T-helper 2 cell treated with Interferon-gamma antibody and Interleukin-4, amounts not matched to agents 5 μg/mL and 100 μg/mL, for 36 hours (primary cell): ENCODE measurements at regions not wholly inside any gene's neighbourhood (a gene's known extent, or its start where the extent isn't known, plus 50 kb on each side); places are given as distances from the start of the nearest gene placed in this dataset.

Source experiments
- DNase-seq: peaks from one replicate; pipeline ENCODE4 v3.0.0; 2021; ENCODE audit warnings: low spot score
- H3K27ac Mint-ChIP-seq: one replicate; pipeline ENCODE4 v1.8.0; 2021; ENCODE audit warnings: mild to moderate bottlenecking, mixed read lengths
- H3K27me3 Mint-ChIP-seq: one replicate; pipeline ENCODE4 v1.8.0; 2021; ENCODE audit warnings: low read depth, mixed read lengths
- H3K36me3 Mint-ChIP-seq: one replicate; pipeline ENCODE4 v1.8.0; 2021; ENCODE audit warnings: low read depth, mixed read lengths
- H3K4me1 Mint-ChIP-seq: one replicate; pipeline ENCODE4 v1.8.0; 2021; ENCODE audit warnings: low read depth, mixed read lengths
- H3K4me3 Mint-ChIP-seq: one replicate; pipeline ENCODE4 v1.8.0; 2022; ENCODE audit warnings: mild to moderate bottlenecking, moderate library complexity, mixed read lengths
- H3K9me3 Mint-ChIP-seq: one replicate; pipeline ENCODE4 v1.8.0; 2021; ENCODE audit warnings: mixed read lengths

DNA sequence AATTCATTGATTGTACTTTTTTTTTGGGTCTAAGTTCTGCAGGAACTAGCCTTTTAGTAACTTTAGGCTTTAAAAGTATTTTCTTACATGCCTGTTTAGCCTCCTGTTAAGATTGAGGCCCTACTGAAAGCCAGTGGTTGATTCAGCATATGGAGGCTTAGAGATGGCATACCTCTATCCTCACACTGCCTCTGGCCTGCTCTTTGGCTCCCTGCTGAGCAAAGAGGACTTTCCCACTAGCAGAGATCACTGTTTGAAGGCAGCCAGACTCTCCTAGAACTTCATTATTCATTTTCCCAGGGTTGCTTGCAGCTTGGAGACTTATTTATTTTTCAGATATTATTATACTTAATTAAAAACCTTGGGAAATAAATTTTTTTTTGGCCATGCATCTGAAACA is 405.6 kb upstream of the MEX3C start:
- DNase-seq: no peak
- Mint-ChIP-seq H3K4me1 (no peaks in the 10 kb centered on the region), H3K36me3 (no peaks in the 10 kb centered on the region), H3K9me3 (no peaks in the 10 kb centered on the region), H3K27ac (no peak overlapping the region), H3K27me3 (no peaks in the 10 kb centered on the region), H3K4me3 (no peak overlapping the region)

DNA sequence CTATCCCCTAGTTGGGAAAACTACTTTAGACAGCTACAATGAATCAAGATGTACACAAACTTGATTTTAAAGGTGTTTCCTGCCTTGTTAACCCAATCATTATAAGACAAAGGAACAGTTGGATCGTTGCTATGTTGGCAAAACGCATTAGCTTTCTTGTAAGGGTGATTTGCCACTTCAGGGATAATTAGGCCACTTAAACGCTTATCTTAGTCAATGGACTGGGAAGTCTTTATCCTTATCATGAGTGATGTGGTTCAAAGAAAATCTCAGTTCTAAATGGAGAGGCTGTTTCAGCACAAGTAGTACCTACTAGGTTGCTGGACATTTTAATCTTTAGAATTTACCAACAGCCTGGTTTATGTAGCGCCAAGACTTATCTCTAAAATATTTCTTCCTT is 406.1 kb upstream of the MEX3C start:
- no peaks in the 10 kb centered on the region for H3K4me1 Mint-ChIP-seq
- H3K4me3 Mint-ChIP-seq: no peak overlapping the region
- H3K9me3 Mint-ChIP-seq: no peaks in the 10 kb centered on the region
- DNase-seq: no peak
- H3K36me3 Mint-ChIP-seq: no peaks in the 10 kb centered on the region
- no peak overlapping the region for H3K27ac Mint-ChIP-seq
- no peaks in the 10 kb centered on the region for H3K27me3 Mint-ChIP-seq

DNA sequence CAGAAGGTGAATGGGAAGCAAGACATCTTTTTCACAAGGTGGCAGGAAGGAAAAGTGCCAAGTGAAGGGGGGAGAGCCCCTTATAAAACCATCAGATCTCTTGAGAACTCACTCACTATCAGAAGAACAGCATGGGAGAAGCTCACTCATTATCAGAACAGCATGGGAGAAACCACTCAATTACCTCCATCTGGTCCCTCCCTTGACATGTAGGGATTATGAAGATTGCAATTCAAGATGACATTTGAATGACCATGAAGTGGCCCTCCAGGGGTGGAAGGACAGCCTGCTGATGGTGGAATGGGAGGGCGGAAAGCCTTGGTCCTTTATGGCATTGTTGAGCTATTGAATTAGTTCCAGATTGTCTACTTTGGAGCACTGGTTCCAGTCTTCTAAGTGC is 413.0 kb upstream of the MEX3C start:
- H3K27me3 Mint-ChIP-seq: no peaks in the 10 kb centered on the region
- DNase-seq: no peak
- H3K36me3 Mint-ChIP-seq: no peaks in the 10 kb centered on the region

DNA sequence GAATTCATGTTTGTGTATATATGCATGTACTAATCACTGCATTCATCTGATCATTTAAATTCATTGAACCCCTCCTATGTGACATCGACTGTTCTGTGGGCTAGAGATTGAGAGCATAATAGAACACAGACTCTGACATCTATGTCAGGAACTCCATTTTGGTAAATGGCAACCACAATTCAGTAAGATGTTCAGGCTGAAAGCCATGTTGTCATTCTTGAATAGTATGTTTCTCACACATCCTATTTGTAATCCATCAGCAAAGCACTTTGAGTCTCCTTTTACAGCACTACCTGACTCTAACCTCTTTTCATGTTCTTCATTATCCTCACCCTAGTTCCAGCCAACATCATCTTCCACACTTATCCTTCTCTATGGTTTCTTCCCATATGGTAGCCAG is 413.8 kb upstream of the MEX3C start:
- Mint-ChIP-seq H3K27ac (no peak overlapping the region), H3K4me1 (no peaks in the 10 kb centered on the region), H3K27me3 (no peaks in the 10 kb centered on the region), H3K36me3 (no peaks in the 10 kb centered on the region), H3K4me3 (no peak overlapping the region), H3K9me3 (no peaks in the 10 kb centered on the region)
- DNase-seq: no peak

More for the DNA sequence above, 413.0 kb upstream of the MEX3C start:
- Mint-ChIP-seq H3K27ac (no peak overlapping the region), H3K9me3 (no peaks in the 10 kb centered on the region), H3K4me3 (no peak overlapping the region), H3K4me1 (no peaks in the 10 kb centered on the region)

DNA sequence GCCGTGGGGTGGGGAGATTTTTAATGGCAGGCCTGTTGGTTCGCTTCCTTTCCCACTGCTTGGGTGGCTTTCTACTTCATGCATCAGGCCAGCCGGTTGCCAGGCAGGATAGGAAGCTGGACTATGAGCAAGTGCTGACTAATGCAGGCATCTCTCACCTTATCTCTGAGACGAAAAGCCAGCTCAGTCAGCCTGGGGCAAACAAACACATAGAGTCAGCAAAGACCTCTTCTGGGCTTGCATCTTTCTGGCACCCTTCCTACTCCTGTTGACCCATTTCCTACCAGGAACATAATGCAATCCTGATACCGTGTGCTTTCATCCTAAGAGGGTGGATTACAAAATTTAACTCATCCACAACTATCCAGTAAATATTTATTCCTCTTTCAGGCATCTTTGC is 416.6 kb upstream of the MEX3C start:
- H3K4me3 Mint-ChIP-seq: no peak overlapping the region
- H3K4me1 Mint-ChIP-seq: no peaks in the 10 kb centered on the region

DNA sequence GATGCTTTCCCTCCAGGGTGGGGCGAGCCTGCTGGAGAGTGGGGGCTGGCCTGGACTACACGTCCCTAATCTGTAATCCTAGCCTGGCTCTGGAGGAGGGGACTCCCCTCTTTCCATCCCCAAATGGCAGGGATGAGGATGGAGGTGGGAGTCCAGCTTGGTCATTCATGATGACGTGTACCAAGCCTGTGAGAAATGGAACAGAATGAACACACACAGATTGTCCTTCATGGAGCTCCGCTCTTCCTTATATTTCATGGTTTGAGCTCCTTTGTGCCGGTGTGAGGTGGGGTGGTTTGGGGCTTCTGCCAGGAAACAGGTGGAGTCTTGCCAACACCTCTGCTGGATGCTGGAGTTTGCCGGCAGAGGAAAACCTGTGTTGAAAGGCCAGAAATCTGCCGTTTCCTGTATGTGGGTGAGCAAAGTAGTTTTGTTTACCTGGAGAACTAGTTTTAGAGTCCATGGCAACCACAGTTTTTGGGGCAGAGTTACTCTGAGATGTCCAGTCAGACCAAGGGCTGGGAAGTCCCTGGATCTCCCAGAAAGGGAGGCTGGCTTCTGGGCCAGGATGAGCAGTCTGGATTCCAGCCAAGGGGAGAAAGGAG is 417.6 kb upstream of the MEX3C start:
- no peaks in the 10 kb centered on the region for H3K27me3 Mint-ChIP-seq
- DNase-seq: no peak
- H3K27ac Mint-ChIP-seq: no peak overlapping the region
- H3K4me3 Mint-ChIP-seq: no peak overlapping the region
- H3K4me1 Mint-ChIP-seq: no peaks in the 10 kb centered on the region
- no peaks in the 10 kb centered on the region for H3K9me3 Mint-ChIP-seq
- no peaks in the 10 kb centered on the region for H3K36me3 Mint-ChIP-seq

More for the DNA sequence above, 416.6 kb upstream of the MEX3C start:
- DNase-seq: no peak
- Mint-ChIP-seq H3K9me3 (no peaks in the 10 kb centered on the region), H3K27ac (no peak overlapping the region), H3K27me3 (no peaks in the 10 kb centered on the region), H3K36me3 (no peaks in the 10 kb centered on the region)

- Mint-ChIP-seq H3K9me3 (no peaks in the 10 kb centered on the region), H3K27me3 (peaks cover 11% of the 10 kb centered on the region), H3K4me3 (no peak overlapping the region), H3K4me1 (no peaks in the 10 kb centered on the region), H3K36me3 (no peaks in the 10 kb centered on the region), H3K27ac (no peak overlapping the region)
- DNase-seq: no peak
Measured at GRCh38 chr18:51617167-51617566, 419.7 kb upstream of the MEX3C start.

- H3K4me1 Mint-ChIP-seq: no peaks in the 10 kb centered on the region
- peaks cover 12% of the 10 kb centered on the region for H3K27me3 Mint-ChIP-seq
- H3K36me3 Mint-ChIP-seq: no peaks in the 10 kb centered on the region
- no peak overlapping the region for H3K27ac Mint-ChIP-seq
- H3K9me3 Mint-ChIP-seq: no peaks in the 10 kb centered on the region
- no peak overlapping the region for H3K4me3 Mint-ChIP-seq
- DNase-seq: no peak
Measured at GRCh38 chr18:51617572-51618260, 420.2 kb upstream of the MEX3C start.

DNA sequence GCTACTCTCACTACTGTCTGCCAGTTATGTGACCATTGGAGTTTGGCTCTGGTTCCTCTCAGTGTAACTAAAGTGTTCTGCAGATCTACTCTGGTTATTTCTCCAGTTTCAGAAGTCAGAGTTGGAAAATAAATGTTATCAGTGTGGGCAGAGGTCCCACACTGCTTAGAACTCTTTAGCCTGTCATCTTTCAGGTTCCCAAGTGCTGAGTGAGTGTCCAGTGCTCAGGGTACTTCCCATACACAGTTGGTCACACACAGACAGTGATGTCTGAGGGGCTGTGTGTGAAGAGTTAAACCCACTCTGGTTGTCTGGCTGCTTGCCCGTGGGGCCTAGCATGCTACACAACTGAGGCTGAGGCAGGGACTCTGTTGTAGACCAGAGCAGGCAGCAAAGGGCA is 421.8 kb upstream of the MEX3C start:
- no peaks in the 10 kb centered on the region for H3K9me3 Mint-ChIP-seq
- DNase-seq: no peak
- peaks cover 12% of the 10 kb centered on the region for H3K27me3 Mint-ChIP-seq
- H3K36me3 Mint-ChIP-seq: no peaks in the 10 kb centered on the region
- no peak overlapping the region for H3K27ac Mint-ChIP-seq
- H3K4me3 Mint-ChIP-seq: no peak overlapping the region
- no peaks in the 10 kb centered on the region for H3K4me1 Mint-ChIP-seq

GRCh38 chr18:51621113-51621863 is 423.8 kb upstream of the MEX3C start:
- H3K36me3 Mint-ChIP-seq: no peaks in the 10 kb centered on the region
- H3K4me3 Mint-ChIP-seq: no peak overlapping the region
- no peaks in the 10 kb centered on the region for H3K9me3 Mint-ChIP-seq
- no peaks in the 10 kb centered on the region for H3K4me1 Mint-ChIP-seq
- H3K27me3 Mint-ChIP-seq: peaks cover 12% of the 10 kb centered on the region
- DNase-seq: no peak
- no peak overlapping the region for H3K27ac Mint-ChIP-seq

GRCh38 chr18:51621864-51622160 is 424.3 kb upstream of the MEX3C start:
- no peak for DNase-seq
- H3K36me3 Mint-ChIP-seq: no peaks in the 10 kb centered on the region
- no peak overlapping the region for H3K27ac Mint-ChIP-seq
- H3K27me3 Mint-ChIP-seq: peaks cover 12% of the 10 kb centered on the region
- H3K4me3 Mint-ChIP-seq: no peak overlapping the region
- no peaks in the 10 kb centered on the region for H3K4me1 Mint-ChIP-seq
- no peaks in the 10 kb centered on the region for H3K9me3 Mint-ChIP-seq

DNA sequence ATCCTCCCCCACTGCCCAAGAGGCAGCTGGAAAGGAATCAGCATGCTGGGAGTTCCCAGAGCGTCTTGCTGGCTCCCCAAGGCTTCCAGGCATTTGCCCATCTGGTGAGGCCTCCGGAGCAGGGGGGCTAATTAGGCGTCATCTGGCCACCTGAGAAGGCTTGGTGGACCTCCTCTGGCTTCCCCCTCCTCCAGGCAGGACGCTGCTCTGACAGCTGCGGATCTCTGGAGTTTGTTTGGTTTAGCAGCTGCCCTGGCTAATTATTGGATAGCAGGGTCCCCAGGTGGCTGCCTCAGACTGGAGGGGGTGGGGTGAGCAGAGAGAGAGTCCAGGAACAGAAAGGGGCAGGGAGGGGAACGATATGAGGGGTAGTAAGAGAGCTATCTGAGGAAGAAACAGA is 425.2 kb upstream of the MEX3C start:
- Mint-ChIP-seq H3K27me3 (peaks cover 12% of the 10 kb centered on the region), H3K27ac (no peak overlapping the region), H3K36me3 (no peaks in the 10 kb centered on the region), H3K4me1 (no peaks in the 10 kb centered on the region), H3K4me3 (no peak overlapping the region), H3K9me3 (no peaks in the 10 kb centered on the region)
- no peak for DNase-seq

DNA sequence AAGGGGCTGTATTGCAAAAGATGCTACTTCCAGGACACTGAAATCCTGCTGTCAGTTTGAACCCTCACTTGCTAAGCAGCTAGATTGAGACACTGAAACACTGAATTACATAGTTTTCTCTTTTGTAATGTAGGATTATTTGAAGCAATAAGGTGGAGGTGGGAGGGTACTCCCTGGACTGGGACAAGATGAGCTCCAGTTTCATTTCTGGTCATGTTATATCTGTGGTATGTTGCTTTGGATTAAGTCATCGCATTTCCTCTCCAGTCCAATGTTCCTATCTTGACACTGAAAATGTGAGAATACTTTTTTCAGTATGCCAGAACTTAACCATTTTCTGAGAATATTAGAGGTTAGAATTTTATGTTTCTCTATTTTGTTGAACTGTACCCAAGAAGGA is 426.2 kb upstream of the MEX3C start:
- no peak for DNase-seq
- peaks cover 12% of the 10 kb centered on the region for H3K27me3 Mint-ChIP-seq
- no peaks in the 10 kb centered on the region for H3K36me3 Mint-ChIP-seq
- H3K4me1 Mint-ChIP-seq: no peaks in the 10 kb centered on the region
- H3K4me3 Mint-ChIP-seq: no peak overlapping the region
- H3K9me3 Mint-ChIP-seq: no peaks in the 10 kb centered on the region
- no peak overlapping the region for H3K27ac Mint-ChIP-seq

DNA sequence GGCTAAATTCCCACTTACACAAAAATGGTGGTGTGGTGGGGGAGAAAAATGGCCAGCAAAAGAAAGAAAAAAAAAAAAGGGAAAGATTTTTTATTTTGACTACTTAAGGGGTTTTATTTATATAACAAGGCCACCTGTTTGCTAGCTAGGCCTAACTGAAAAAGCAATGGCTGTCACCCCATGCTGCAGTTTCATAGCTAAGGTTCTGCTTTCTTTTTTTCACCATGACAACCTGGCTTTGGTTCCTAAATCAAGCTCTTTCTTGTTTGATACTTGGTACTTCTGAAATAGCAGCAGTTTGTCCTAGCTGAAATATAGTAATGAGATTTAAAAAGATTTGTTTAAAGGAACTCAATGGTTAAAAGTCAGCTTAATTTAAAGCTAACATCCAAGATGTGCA is 433.2 kb upstream of the MEX3C start:
- no peak overlapping the region for H3K27ac Mint-ChIP-seq
- DNase-seq: no peak
- H3K9me3 Mint-ChIP-seq: peaks cover 4% of the 10 kb centered on the region
- no peaks in the 10 kb centered on the region for H3K4me1 Mint-ChIP-seq
- no peak overlapping the region for H3K4me3 Mint-ChIP-seq
- H3K27me3 Mint-ChIP-seq: no peaks in the 10 kb centered on the region
- H3K36me3 Mint-ChIP-seq: no peaks in the 10 kb centered on the region
